SU-DHL-6 (cell line): ENCODE measurements at regions not wholly inside any gene's neighbourhood (a gene's known extent, or its start where the extent isn't known, plus 50 kb on each side); places are given as distances from the start of the nearest gene placed in this dataset.

Experiments
- H2AFZ ChIP-seq: fragments of 200-600 bp; sonication (generic); 2 replicates; pipeline ENCODE4 v1.6.1; 2014; ENCODE audit warnings: low read depth, mild to moderate bottlenecking, moderate library complexity, mixed read lengths, antibody characterized with exemption, low read length; ENCODE audit not compliant: severe bottlenecking
- H3F3A ChIP-seq: fragments of 200-600 bp; shearing (Covaris generic); 2 replicates; pipeline ENCODE4 v1.6.0; 2016; ENCODE audit warnings: antibody characterized with exemption, mild to moderate bottlenecking; ENCODE audit not compliant: insufficient read depth
- H3K27ac ChIP-seq: fragments of 200-600 bp; sonication (generic); 2 replicates; pipeline ENCODE4 v1.5.1; 2016; ENCODE audit warnings: low read depth, mild to moderate bottlenecking, low read length, moderate library complexity, mixed read lengths
- H3K27me3 ChIP-seq: fragments of 200-600 bp; sonication (generic), shearing (Covaris generic); 2 replicates; pipeline ENCODE4 v1.6.0; 2014; ENCODE audit warnings: mild to moderate bottlenecking, low read length
- H3K36me3 ChIP-seq: fragments of 200-600 bp; sonication (generic); 2 replicates; pipeline ENCODE4 v1.6.1; 2014; ENCODE audit warnings: mild to moderate bottlenecking, low read length, mixed read lengths
- H3K4me2 ChIP-seq: fragments of 300-600, 200-600 bp; shearing (Covaris generic), sonication (generic); 2 replicates; pipeline ENCODE4 v1.6.0; 2014; ENCODE audit warnings: low read length, low read depth, mild to moderate bottlenecking; ENCODE audit not compliant: poor library complexity, severe bottlenecking
- H3K4me3 ChIP-seq: fragments of 200-600 bp; sonication (generic); 2 replicates; pipeline ENCODE4 v1.5.1; 2014; ENCODE audit warnings: antibody characterized with exemption, low read length, mild to moderate bottlenecking, mixed read lengths; ENCODE audit not compliant: insufficient read depth, poor library complexity, severe bottlenecking
- H3K79me2 ChIP-seq: fragments of 200-600 bp; sonication (generic); 2 replicates; pipeline ENCODE4 v1.6.1; 2014; ENCODE audit warnings: mild to moderate bottlenecking, low read length, moderate library complexity; ENCODE audit not compliant: insufficient read depth
- H3K9ac ChIP-seq: fragments of 200-600 bp; sonication (generic); 2 replicates; pipeline ENCODE4 v1.7.0; 2014; ENCODE audit warnings: mild to moderate bottlenecking, low read length
- H3K9me2 ChIP-seq: fragments of 200-600 bp; sonication (generic); replicated peaks from 2 replicates; pipeline ENCODE4 v1.6.1; 2014; ENCODE audit warnings: low read length; ENCODE audit not compliant: insufficient read depth
- H3K9me3 ChIP-seq: fragments of 200-600 bp; sonication (generic); 2 replicates; pipeline ENCODE4 v1.6.1; 2014; ENCODE audit warnings: low read length, mixed read lengths; ENCODE audit not compliant: insufficient read depth
- H4K20me1 ChIP-seq: fragments of 200-600 bp; sonication (generic); 2 replicates; pipeline ENCODE4 v1.6.1; 2014; ENCODE audit warnings: low read depth, mild to moderate bottlenecking, antibody characterized with exemption, low read length, moderate library complexity, mixed read lengths
- CTCF ChIP-seq: fragments of 200-600 bp; sonication (generic); IDR thresholded peaks from one replicate; pipeline ENCODE4 v1.5.1; 2017; ENCODE audit warnings: antibody characterized with exemption, mild to moderate bottlenecking, low read length, moderate library complexity; ENCODE audit not compliant: insufficient read depth, poor library complexity, severe bottlenecking
- EZH2phosphoT487 ChIP-seq: fragments of 200-600 bp; sonication (generic), shearing (Covaris generic); conservative IDR thresholded peaks from 2 replicates; pipeline ENCODE4 v1.6.1; 2018; ENCODE audit warnings: mild to moderate bottlenecking, antibody characterized with exemption, low read length, moderate library complexity, mixed read lengths

- H3K4me3 ChIP-seq, result peak overlapping the region; percentile 40
- no peaks in the 10 kb centered on the region for H3K27me3 ChIP-seq
- H3K27ac ChIP-seq, result peak overlapping the region; percentile 76
- H3F3A ChIP-seq, result peaks cover 17% of the 10 kb centered on the region
- peak overlapping the region; percentile 85 for H2AFZ ChIP-seq
- peak overlapping the region; percentile 65 for H3K4me2 ChIP-seq
- no peaks in the 10 kb centered on the region for H3K79me2 ChIP-seq
- peak overlapping the region; percentile 57 for H3K9ac ChIP-seq
- H3K9me2 ChIP-seq, result no peaks in the 10 kb centered on the region
- H3K9me3 ChIP-seq, result no peaks in the 10 kb centered on the region
- H3K36me3 ChIP-seq, result no peaks in the 10 kb centered on the region
- TF ChIP-seq CTCF (no peak), EZH2phosphoT487 (no peak)
- no peaks in the 10 kb centered on the region for H4K20me1 ChIP-seq
Measured at GRCh38 chr7:25894002-25894901, 257.7 kb upstream of the NFE2L3 start.

GRCh38 chr7:25894902-25895791, 256.9 kb upstream of the NFE2L3 start:
- no peaks in the 10 kb centered on the region for H3K36me3 ChIP-seq
- peak overlapping the region; percentile 76 for H3K27ac ChIP-seq
- H3K79me2 ChIP-seq, result no peaks in the 10 kb centered on the region
- TF ChIP-seq CTCF (peak; percentile 87), EZH2phosphoT487 (no peak)
- peak overlapping the region; percentile 57 for H3K9ac ChIP-seq
- peak overlapping the region; percentile 65 for H3K4me2 ChIP-seq
- no peaks in the 10 kb centered on the region for H4K20me1 ChIP-seq
- no peaks in the 10 kb centered on the region for H3K27me3 ChIP-seq
- H2AFZ ChIP-seq, result peak overlapping the region; percentile 85
- no peaks in the 10 kb centered on the region for H3K9me2 ChIP-seq
- H3F3A ChIP-seq, result peaks cover 17% of the 10 kb centered on the region
- no peaks in the 10 kb centered on the region for H3K9me3 ChIP-seq
- H3K4me3 ChIP-seq, result peak overlapping the region; percentile 33

GRCh38 chr7:25895792-25896171, 256.2 kb upstream of the NFE2L3 start:
- no peaks in the 10 kb centered on the region for H3K36me3 ChIP-seq
- no peaks in the 10 kb centered on the region for H3K9me3 ChIP-seq
- H3K4me2 ChIP-seq, result peak overlapping the region; percentile 65
- no peaks in the 10 kb centered on the region for H3K9me2 ChIP-seq
- H3K79me2 ChIP-seq, result no peaks in the 10 kb centered on the region
- H3K27me3 ChIP-seq, result no peaks in the 10 kb centered on the region
- no peak overlapping the region for H3K9ac ChIP-seq
- peak overlapping the region; percentile 85 for H2AFZ ChIP-seq
- H3K27ac ChIP-seq, result no peak overlapping the region
- no peak overlapping the region for H3K4me3 ChIP-seq
- H4K20me1 ChIP-seq, result no peaks in the 10 kb centered on the region
- TF ChIP-seq CTCF (no peak), EZH2phosphoT487 (no peak)
- peaks cover 17% of the 10 kb centered on the region for H3F3A ChIP-seq
